Peyer's patch (tissue), 4 donors: ENCODE measurements at regions not wholly inside any gene's neighbourhood (a gene's known extent, or its start where the extent isn't known, plus 50 kb on each side); places are given as distances from the start of the nearest gene placed in this dataset.

Experiments
- DNase-seq, 3 donors: peaks; one replicate each; pipeline ENCODE4 v3.0.0-alpha.2; 2017 to 2019
- H3K27ac ChIP-seq, 4 donors: fragments of 200-600 bp; sonication (generic); one replicate each; pipeline ENCODE4 v1.5.1; 2016 to 2019
- H3K27me3 ChIP-seq, 2 donors: fragments of 200-600 bp; sonication (generic); one replicate each; pipeline ENCODE4 v1.5.1; 2019
- H3K36me3 ChIP-seq, 3 donors: fragments of 200-600 bp; sonication (generic); one replicate each; pipeline ENCODE4 v1.5.1; 2016 to 2019
- H3K4me1 ChIP-seq, 4 donors: fragments of 200-600 bp; sonication (generic); one replicate each; pipeline ENCODE4 v1.5.1; 2016 to 2019
- H3K4me3 ChIP-seq, 4 donors: fragments of 200-600 bp; sonication (generic); 1 replicate in 3 of 4; 2 replicates in 1 of 4; pipeline ENCODE4 v1.5.1; 2016 to 2019; ENCODE audit warnings: mild to moderate bottlenecking in 1 of 4
- H3K9me3 ChIP-seq, 4 donors: fragments of 200-600 bp; sonication (generic); one replicate each; pipeline ENCODE4 v1.5.1; 2016 to 2019; ENCODE audit warnings: mild to moderate bottlenecking in 1 of 4
- CTCF ChIP-seq, 6 experiments: fragments of 450-650 bp in 4 of 6; fragments of 200-600 bp in 2 of 6; sonication (generic) in 1 of 6; IDR thresholded peaks; one replicate each; pipeline ENCODE4 v1.5.1; 2017 to 2019; ENCODE audit warnings: antibody characterized with exemption in 6 of 6, mild to moderate bottlenecking in 3 of 6, moderate library complexity in 1 of 6
- POLR2A ChIP-seq, 2 donors: fragments of 450-650 bp; IDR thresholded peaks; one replicate each; pipeline ENCODE4 v1.5.1; 2017; ENCODE audit warnings: antibody characterized with exemption in 2 of 2, mild to moderate bottlenecking in 2 of 2, moderate library complexity in 2 of 2

GRCh38 chr3:8369638-8370037 is 132.0 kb upstream of the LMCD1 start:
- no peak for DNase-seq
- Histone ChIP-seq H3K4me1 (no peaks in the 10 kb centered on the region), H3K27ac (no peak overlapping the region), H3K4me3 (no peak overlapping the region), H3K9me3 (no peaks in the 10 kb centered on the region), H3K36me3 (no peaks in the 10 kb centered on the region), H3K27me3 (no peaks in the 10 kb centered on the region)
- TF ChIP-seq POLR2A (IDR thresholded peaks at IDR 0.05): no peak
- TF ChIP-seq CTCF (IDR thresholded peaks at IDR 0.05): no peak

GRCh38 chr3:8371085-8371551 is 130.5 kb upstream of the LMCD1 start:
- Histone ChIP-seq H3K36me3 (no peaks in the 10 kb centered on the region), H3K9me3 (no peaks in the 10 kb centered on the region), H3K4me1 (no peaks in the 10 kb centered on the region), H3K27me3 (no peaks in the 10 kb centered on the region), H3K4me3 (no peak overlapping the region), H3K27ac (no peak overlapping the region)
- TF ChIP-seq POLR2A (IDR thresholded peaks at IDR 0.05) (no peak), CTCF (IDR thresholded peaks at IDR 0.05) (no peak)
- no peak for DNase-seq

- TF ChIP-seq POLR2A (IDR thresholded peaks at IDR 0.05) (no peak), CTCF (IDR thresholded peaks at IDR 0.05) (no peak)
- Histone ChIP-seq H3K9me3 (no peaks in the 10 kb centered on the region), H3K36me3 (no peaks in the 10 kb centered on the region), H3K4me3 (no peak overlapping the region), H3K27me3 (no peaks in the 10 kb centered on the region), H3K4me1 (no peaks in the 10 kb centered on the region), H3K27ac (no peak overlapping the region)
- DNase-seq: no peak
Measured at GRCh38 chr3:8371960-8372463, 129.6 kb upstream of the LMCD1 start.

- Histone ChIP-seq H3K4me1 (no peaks in the 10 kb centered on the region), H3K4me3 (no peak overlapping the region), H3K9me3 (no peaks in the 10 kb centered on the region), H3K36me3 (no peaks in the 10 kb centered on the region), H3K27ac (no peak overlapping the region), H3K27me3 (no peaks in the 10 kb centered on the region)
- no peak for DNase-seq
- TF ChIP-seq CTCF (IDR thresholded peaks at IDR 0.05): no peak
- TF ChIP-seq POLR2A (IDR thresholded peaks at IDR 0.05): no peak
Measured at GRCh38 chr3:8380904-8381704, 120.5 kb upstream of the LMCD1 start.

- no peak overlapping the region for H3K27ac ChIP-seq
- H3K9me3 ChIP-seq: no peaks in the 10 kb centered on the region
- no peak for DNase-seq
- TF ChIP-seq CTCF (IDR thresholded peaks at IDR 0.05): no peak
- no peak for TF ChIP-seq POLR2A (IDR thresholded peaks at IDR 0.05)
- H3K27me3 ChIP-seq: no peaks in the 10 kb centered on the region
- H3K4me1 ChIP-seq: no peaks in the 10 kb centered on the region
- no peaks in the 10 kb centered on the region for H3K36me3 ChIP-seq
- no peak overlapping the region for H3K4me3 ChIP-seq
Measured at GRCh38 chr3:8385848-8386620, 115.6 kb upstream of the LMCD1 start.
